GM12878 (cell line): ENCODE measurements at regions not wholly inside any gene's neighbourhood (a gene's known extent, or its start where the extent isn't known, plus 50 kb on each side); places are given as distances from the start of the nearest gene placed in this dataset.

ENCODE experiments used
- ATAC-seq: fragments of 200-7000 bp; cut with Tn5 transposase; 3 replicates; pipeline ENCODE4 v1.9.1; 2020; ENCODE audit warnings: mild to moderate bottlenecking, moderate library complexity
- BruUV-seq: library from RNA; stranded (reverse); fragments of 400-500 nt; replicated peaks from 2 replicates; lab custom pipeline; 2021; lab: Mats Ljungman, UMichigan
- CTCF ChIA-PET: fragments of 300-600 bp; sonication (Branson Sonifier 250); formaldehyde crosslinking; extraction: SDS; loops from one replicate; lab custom pipeline; 2021; ENCODE audit warnings: inconsistent platforms; lab: Yijun Ruan, JAX
- POLR2A ChIA-PET: fragments of 350-600 bp; formaldehyde crosslinking; extraction: SDS; loops from one replicate; lab custom pipeline; 2021; ENCODE audit warnings: inconsistent platforms; lab: Charles Lee
- RAD21 ChIA-PET: fragments of 300-600 bp; sonication (Branson Sonifier 250); formaldehyde crosslinking; loops from one replicate; lab custom pipeline; 2023; ENCODE audit warnings: antibody characterized with exemption; ENCODE audit not compliant: unreplicated experiment; lab: Charles Lee
- SMC1A ChIA-PET: fragments of 300-600 bp; sonication (Branson Sonifier 250); formaldehyde crosslinking; loops from one replicate; lab custom pipeline; 2023; ENCODE audit not compliant: unreplicated experiment, uncharacterized antibody; lab: Charles Lee
- DNase-seq: peaks from one replicate; pipeline ENCODE4 v3.0.0-alpha.2; 2011; ENCODE audit warnings: low read depth, low spot score
- FAIRE-seq: peaks from 3 replicates; lab custom pipeline; 2011; peaks lifted over from hg19 to GRCh38; lab: Jason Lieb, UNC
- H2AFZ ChIP-seq: 2 replicates; pipeline ENCODE4 v1.6.0; 2011; ENCODE audit warnings: low read depth, low read length, control low read depth; ENCODE audit not compliant: control insufficient read depth
- H3K27ac ChIP-seq: 2 replicates; pipeline ENCODE4 v1.5.1; 2011; ENCODE audit warnings: control low read depth; ENCODE audit not compliant: control insufficient read depth, insufficient read depth
- H3K27me3 ChIP-seq, 2 experiments: replicated peaks in 1 of 2; 2 replicates each; pipeline versions ENCODE4 v1.6.0 to v1.6.1; 2011; ENCODE audit warnings: low read length in 1 of 2; ENCODE audit not compliant: control insufficient read depth in 2 of 2, insufficient read depth in 2 of 2
- H3K36me3 ChIP-seq, 2 experiments: 2 replicates each; pipeline ENCODE4 v1.5.1; 2011; ENCODE audit warnings: low read length in 1 of 2; ENCODE audit not compliant: control insufficient read depth in 2 of 2, insufficient read depth in 2 of 2
- H3K4me1 ChIP-seq: 2 replicates; pipeline ENCODE4 v1.6.1; 2011; ENCODE audit warnings: mild to moderate bottlenecking, low read length, moderate library complexity, mixed read lengths; ENCODE audit not compliant: control insufficient read depth, insufficient read depth
- H3K4me2 ChIP-seq: 2 replicates; pipeline ENCODE4 v1.6.0; 2011; ENCODE audit warnings: control low read depth; ENCODE audit not compliant: control insufficient read depth, insufficient read depth
- H3K4me3 ChIP-seq: fragments of 200-600 bp; sonication (generic); 2 replicates; pipeline ENCODE4 v1.5.1; 2016
- H3K79me2 ChIP-seq: 2 replicates; pipeline ENCODE4 v1.6.0; 2011; ENCODE audit warnings: low read length; ENCODE audit not compliant: control insufficient read depth, insufficient read depth
- H3K9ac ChIP-seq: 2 replicates; pipeline ENCODE4 v1.8.0; 2011; ENCODE audit warnings: low read length, control low read depth, mixed read lengths; ENCODE audit not compliant: control insufficient read depth, insufficient read depth
- H3K9me3 ChIP-seq: replicated peaks from 3 replicates; pipeline ENCODE4 v1.5.1; 2011; ENCODE audit warnings: mild to moderate bottlenecking, low read length; ENCODE audit not compliant: control insufficient read depth, insufficient read depth
- H4K20me1 ChIP-seq: 2 replicates; pipeline ENCODE4 v1.6.0; 2011; ENCODE audit not compliant: control insufficient read depth, insufficient read depth
- BCL3 ChIP-seq: IDR thresholded peaks from 2 replicates; pipeline ENCODE4 v1.6.1; 2011; ENCODE audit warnings: borderline replicate concordance, low read depth, mild to moderate bottlenecking, moderate library complexity, low read length; ENCODE audit not compliant: insufficient read depth, poor library complexity, severe bottlenecking
- CHD1 ChIP-seq: IDR thresholded peaks from 2 replicates; pipeline ENCODE4 v1.6.1; 2012; ENCODE audit warnings: low read depth, low read length, improper control_type of control experiment
- NKRF ChIP-seq: fragments of 450-650 bp; conservative IDR thresholded peaks from 2 replicates; pipeline ENCODE4 v1.6.1; 2017; ENCODE audit warnings: mild to moderate bottlenecking, moderate library complexity
- POLR2AphosphoS5 ChIP-seq: IDR thresholded peaks from 2 replicates; pipeline ENCODE4 v1.6.1; 2011; ENCODE audit warnings: mild to moderate bottlenecking, low read length, inconsistent platforms
- USF2 ChIP-seq: IDR thresholded peaks from 2 replicates; pipeline ENCODE4 v1.6.1; 2011; ENCODE audit warnings: low read depth, low read length, improper control_type of control experiment, borderline replicate concordance
- YY1 ChIP-seq: IDR thresholded peaks from 2 replicates; pipeline ENCODE4 v1.6.1; 2011; ENCODE audit warnings: low read depth, mild to moderate bottlenecking, low read length
- WGBS: methylation state at CpG from one replicate; pipeline ENCODE4 v1.1.6; 2016; ENCODE audit warnings: low lambda C conversion rate; ENCODE audit not compliant: insufficient replicate concordance, insufficient coverage; ENCODE audit errors: missing lambda C conversion rate; 5-methylcytosine and 5-hydroxymethylcytosine counted together
- in situ Hi-C: fragments of 300-500 bp; cut with MboI; formaldehyde crosslinking; loops from 9 replicates; pipeline ENCODE4 v1.14.3; 2018; ENCODE audit warnings: mixed read lengths
- intact Hi-C: fragments of 100-400 bp; cut with micrococcal nuclease; formaldehyde crosslinking; loops from one replicate; pipeline ENCODE4 v1.14.2; 2022; ENCODE audit not compliant: unreplicated experiment

GRCh38 chr3:70863049-70863448 lies 550.6 kb upstream of the MDFIC2 start (continued):
- TF ChIP-seq USF2 (no peak), YY1 (no peak)

GRCh38 chr3:70861855-70862254 lies 549.4 kb upstream of the MDFIC2 start:
- RAD21 ChIA-PET = no interaction called here
- H3K9me3 ChIP-seq = no peaks in the 10 kb centered on the region
- CTCF ChIA-PET = no interaction called here
- H3K36me3 ChIP-seq = no peaks in the 10 kb centered on the region
- no peak overlapping the region for H3K4me3 ChIP-seq
- SMC1A ChIA-PET = no interaction called here
- POLR2A ChIA-PET = no interaction called here
- ATAC-seq (no peak), FAIRE-seq (no peak), DNase-seq (no peak)
- H3K27me3 ChIP-seq = no peaks in the 10 kb centered on the region
- no peak overlapping the region for H3K4me2 ChIP-seq
- H3K4me1 ChIP-seq = no peaks in the 10 kb centered on the region
- H3K9ac ChIP-seq = no peak overlapping the region
- H3K27ac ChIP-seq = no peak overlapping the region
- TF ChIP-seq BCL3 (no peak), POLR2AphosphoS5 (no peak), NKRF (no peak), CHD1 (no peak)
- no peak overlapping the region for H2AFZ ChIP-seq
- in situ Hi-C loops = no loop called here
- 2% methylated on average over 2 of the region's 2 CpGs for WGBS
- H4K20me1 ChIP-seq = no peaks in the 10 kb centered on the region
- BruUV-seq = no TSS peak
- no peaks in the 10 kb centered on the region for H3K79me2 ChIP-seq
- intact Hi-C loops = no loop called here
